ENCODE measurements at regions not wholly inside any gene's neighbourhood (a gene's known extent, or its start where the extent isn't known, plus 50 kb on each side); places are given as distances from the start of the nearest gene placed in this dataset.
"Not testable (repeated sequence)": the region's sequence is repeated elsewhere in the genome, so short reads cannot be mapped to it uniquely, and the experiment has no call there.

GRCh38 chr11:67807896-67808295 is 133.5 kb upstream of the ALDH3B2 start:
- FAIRE-seq; H2AFZ ChIP-seq (ENCODE audit: low read length); H3K4me1 ChIP-seq (replicated peaks in 1 of 4; ENCODE audit: control insufficient read depth in 3 of 4, insufficient read depth in 4 of 4, low read length in 3 of 4); H4K20me1 ChIP-seq (replicated peaks in 1 of 2; ENCODE audit: control insufficient read depth in 1 of 2, insufficient read depth in 2 of 2, low read length in 2 of 2); H3K4me2 ChIP-seq (ENCODE audit: insufficient read depth in 1 of 2, low read depth in 2 of 2, low read length in 2 of 2); H2AK5ac ChIP-seq (ENCODE audit: low read depth, low read length); H2BK12ac ChIP-seq (ENCODE audit: low read depth, low read length); H3K36me3 ChIP-seq (ENCODE audit: control insufficient read depth in 2 of 4, insufficient read depth in 4 of 4, low read length in 3 of 4); H3K79me1 ChIP-seq (ENCODE audit: low read depth, low read length); H3K27ac ChIP-seq (ENCODE audit: low read depth, low read length); H2BK5ac ChIP-seq (ENCODE audit: low read depth, low read length); H3K14ac ChIP-seq (ENCODE audit: insufficient read length); H3K9ac ChIP-seq (replicated peaks in 1 of 4; ENCODE audit: extremely low read depth in 1 of 4, low read depth in 3 of 4, low read length in 3 of 4); H3K4ac ChIP-seq (replicated peaks; ENCODE audit: insufficient read length, low read depth, low read length); H4K5ac ChIP-seq (ENCODE audit: insufficient read length, low read depth, low read length); H2BK15ac ChIP-seq (ENCODE audit: low read length); H3K9me3 ChIP-seq (ENCODE audit: insufficient read depth in 2 of 2, low read depth in 1 of 2, low read length in 1 of 2); H3K4me3 ChIP-seq (ENCODE audit: extremely low read depth in 1 of 4, insufficient read depth in 2 of 4, low read depth in 3 of 4, low read length in 4 of 4); H4K8ac ChIP-seq (ENCODE audit: extremely low read depth, insufficient read depth, low read length); POLR2A ChIA-PET (ENCODE audit: partially characterized antibody); H2BK120ac ChIP-seq (replicated peaks; ENCODE audit: low read depth, low read length); DNase-seq (ENCODE audit: low read depth in 1 of 2, low spot score in 2 of 2); H3K56ac ChIP-seq (replicated peaks; ENCODE audit: insufficient read length, low read depth, low read length); H2BK20ac ChIP-seq (ENCODE audit: low read length); H3K27me3 ChIP-seq (replicated peaks in 1 of 4; ENCODE audit: control insufficient read depth in 3 of 4, extremely low read depth in 1 of 4, insufficient read depth in 3 of 4, low read length in 3 of 4); H3K79me2 ChIP-seq (ENCODE audit: control insufficient read depth in 1 of 2, insufficient read depth in 2 of 2, low read length in 2 of 2); H3K18ac ChIP-seq (ENCODE audit: extremely low read depth, low read length); H4K91ac ChIP-seq (replicated peaks; ENCODE audit: insufficient read length, low read length); H3K23me2 ChIP-seq (ENCODE audit: low read depth, low read length); H3K23ac ChIP-seq (ENCODE audit: insufficient read length): not testable (repeated sequence)
- 93% methylated on average over 12 of the region's 14 CpGs; no CpG with 5 or more reads in 1 of the 2 experiments for WGBS, 2 experiments (ENCODE audit: extremely low coverage in 1 of 2, insufficient coverage in 1 of 2, insufficient read length in 1 of 2, insufficient replicate concordance in 2 of 2, low coverage in 1 of 2, low lambda C conversion rate in 2 of 2, missing lambda C conversion rate in 1 of 2)
- CTCF ChIA-PET (ENCODE audit: partially characterized antibody), result interaction anchor here (1.4 kb wide), 1 partner anchor 42 kb away, joined by 3 read pairs; no protein-coding TSS in a partner anchor

- H4K8ac ChIP-seq (ENCODE audit: extremely low read depth, insufficient read depth, low read length); H2BK15ac ChIP-seq (ENCODE audit: low read length); H4K20me1 ChIP-seq (replicated peaks in 1 of 2; ENCODE audit: control insufficient read depth in 1 of 2, insufficient read depth in 2 of 2, low read length in 2 of 2); H4K91ac ChIP-seq (replicated peaks; ENCODE audit: insufficient read length, low read length); H3K79me1 ChIP-seq (ENCODE audit: low read depth, low read length); H3K23ac ChIP-seq (ENCODE audit: insufficient read length); H3K9ac ChIP-seq (replicated peaks in 1 of 4; ENCODE audit: extremely low read depth in 1 of 4, low read depth in 3 of 4, low read length in 3 of 4); DNase-seq (ENCODE audit: low read depth in 1 of 2, low spot score in 2 of 2); H3K14ac ChIP-seq (ENCODE audit: insufficient read length); H3K27ac ChIP-seq (ENCODE audit: low read depth, low read length); H2BK20ac ChIP-seq (ENCODE audit: low read length); H3K9me3 ChIP-seq (ENCODE audit: insufficient read depth in 2 of 2, low read depth in 1 of 2, low read length in 1 of 2); H3K18ac ChIP-seq (ENCODE audit: extremely low read depth, low read length); H2BK120ac ChIP-seq (replicated peaks; ENCODE audit: low read depth, low read length); H2BK5ac ChIP-seq (ENCODE audit: low read depth, low read length); H3K4me1 ChIP-seq (replicated peaks in 1 of 4; ENCODE audit: control insufficient read depth in 3 of 4, insufficient read depth in 4 of 4, low read length in 3 of 4); H3K4ac ChIP-seq (replicated peaks; ENCODE audit: insufficient read length, low read depth, low read length); H2BK12ac ChIP-seq (ENCODE audit: low read depth, low read length); FAIRE-seq; H3K56ac ChIP-seq (replicated peaks; ENCODE audit: insufficient read length, low read depth, low read length); H4K5ac ChIP-seq (ENCODE audit: insufficient read length, low read depth, low read length); H3K27me3 ChIP-seq (replicated peaks in 1 of 4; ENCODE audit: control insufficient read depth in 3 of 4, extremely low read depth in 1 of 4, insufficient read depth in 3 of 4, low read length in 3 of 4); H2AK5ac ChIP-seq (ENCODE audit: low read depth, low read length); H3K36me3 ChIP-seq (ENCODE audit: control insufficient read depth in 2 of 4, insufficient read depth in 4 of 4, low read length in 3 of 4); H3K23me2 ChIP-seq (ENCODE audit: low read depth, low read length); H3K79me2 ChIP-seq (ENCODE audit: control insufficient read depth in 1 of 2, insufficient read depth in 2 of 2, low read length in 2 of 2); POLR2A ChIA-PET (ENCODE audit: partially characterized antibody); H2AFZ ChIP-seq (ENCODE audit: low read length): not testable (repeated sequence)
- 47% methylated on average over 8 of the region's 8 CpGs; no CpG with 5 or more reads in 1 of the 2 experiments for WGBS, 2 experiments (ENCODE audit: extremely low coverage in 1 of 2, insufficient coverage in 1 of 2, insufficient read length in 1 of 2, insufficient replicate concordance in 2 of 2, low coverage in 1 of 2, low lambda C conversion rate in 2 of 2, missing lambda C conversion rate in 1 of 2)
- Histone ChIP-seq H3K4me3 (ENCODE audit: extremely low read depth in 1 of 4, insufficient read depth in 2 of 4, low read depth in 3 of 4, low read length in 4 of 4) (peak overlapping the region; percentile 37 to 59 (median 42); a peak in 5 of 8 replicates), H3K4me2 (ENCODE audit: insufficient read depth in 1 of 2, low read depth in 2 of 2, low read length in 2 of 2) (peak overlapping the region; percentile 76 to 84)
- CTCF ChIA-PET (ENCODE audit: partially characterized antibody), result interaction anchor here (1.1 to 1.4 kb wide), 2 partner anchors 9 to 43 kb away, joined by 3 read pairs; no protein-coding TSS in a partner anchor
These were observed 132.4 kb upstream of the ALDH3B2 start for GRCh38 chr11:67806728-67807235.

Measured in H1 (cell line).